ENCODE measurements at regions not wholly inside any gene's neighbourhood (a gene's known extent, or its start where the extent isn't known, plus 50 kb on each side); places are given as distances from the start of the nearest gene placed in this dataset.

- TF ChIP-seq CTCF (IDR thresholded peaks at IDR 0.05; ENCODE audit: low read depth, low read length) (no peak), EZH2phosphoT487 (IDR thresholded peaks at IDR 0.05; ENCODE audit: low read depth) (no peak)
These were observed 573.4 kb downstream of the EFNB2 start for GRCh38 chr13:105962080-105962479.

Measured in OCI-LY3 (cell line).